WTC11 (cell line): ENCODE measurements at regions not wholly inside any gene's neighbourhood (a gene's known extent, or its start where the extent isn't known, plus 50 kb on each side); places are given as distances from the start of the nearest gene placed in this dataset.

Source experiments
- ATAC-seq: fragments of 200-7000 bp; cut with Tn5 transposase; 2 replicates; pipeline ENCODE4 v1.10.0; 2021; ENCODE audit warnings: mild to moderate bottlenecking, moderate library complexity
- CTCF ChIA-PET: fragments of 300-600 bp; sonication (Branson Sonifier 250); formaldehyde crosslinking; loops from one replicate; lab custom pipeline; 2021; ENCODE audit warnings: antibody characterized with exemption; lab: Charles Lee
- POLR2A ChIA-PET: fragments of 350-600 bp; sonication (Branson Sonifier 250); formaldehyde crosslinking; loops from one replicate; lab custom pipeline; 2021; ENCODE audit warnings: antibody characterized with exemption; lab: Charles Lee
- DNase-seq: peaks from one replicate; pipeline ENCODE4 v3.0.0; 2021; ENCODE audit warnings: low spot score
- H3K27ac Mint-ChIP-seq: 2 replicates; pipeline ENCODE4 v1.8.0; 2021; ENCODE audit warnings: mixed read lengths
- H3K27me3 Mint-ChIP-seq: 2 replicates; pipeline ENCODE4 v1.8.0; 2021; ENCODE audit warnings: low read depth, mild to moderate bottlenecking, moderate library complexity, mixed read lengths
- H3K36me3 Mint-ChIP-seq: 2 replicates; pipeline ENCODE4 v1.8.0; 2021; ENCODE audit warnings: mixed read lengths
- H3K4me1 Mint-ChIP-seq: 2 replicates; pipeline ENCODE4 v1.8.0; 2022; ENCODE audit warnings: mixed read lengths
- H3K4me3 Mint-ChIP-seq: 2 replicates; pipeline ENCODE4 v1.8.0; 2021; ENCODE audit warnings: mild to moderate bottlenecking, moderate library complexity, mixed read lengths
- H3K9me3 Mint-ChIP-seq: 2 replicates; pipeline ENCODE4 v1.8.0; 2021; ENCODE audit warnings: mixed read lengths
- CREM ChIP-seq: sonication (generic); formaldehyde crosslinking; IDR thresholded peaks from 2 replicates; pipeline ENCODE4 v1.8.1; 2022; ENCODE audit warnings: mild to moderate bottlenecking, missing genetic modification reagents, moderate library complexity
- ETV6 ChIP-seq: sonication (generic); formaldehyde crosslinking; IDR thresholded peaks from 2 replicates; pipeline ENCODE4 v1.8.1; 2022; ENCODE audit warnings: mild to moderate bottlenecking, missing genetic modification reagents
- FOXJ3 ChIP-seq: sonication (generic); formaldehyde crosslinking; IDR thresholded peaks from 2 replicates; pipeline ENCODE4 v1.9.0; 2021; ENCODE audit warnings: missing genetic modification reagents, mild to moderate bottlenecking, borderline replicate concordance
- GRHL2 ChIP-seq: fragments of 250-450 bp; sonication (Bioruptor Pico); IDR thresholded peaks from 2 replicates; pipeline ENCODE4 v1.8.0; 2022; ENCODE audit warnings: mild to moderate bottlenecking, moderate library complexity; ENCODE audit not compliant: insufficient replicate concordance, severe bottlenecking
- JUN ChIP-seq: sonication (generic); formaldehyde crosslinking; IDR thresholded peaks from 2 replicates; pipeline ENCODE4 v1.8.0; 2023; ENCODE audit warnings: mild to moderate bottlenecking, missing genetic modification reagents
- KAT7 ChIP-seq: sonication (generic); formaldehyde crosslinking; IDR thresholded peaks from 2 replicates; pipeline ENCODE4 v1.8.1; 2023; ENCODE audit warnings: missing genetic modification reagents, mild to moderate bottlenecking, borderline replicate concordance
- NR1H2 ChIP-seq: sonication (generic); formaldehyde crosslinking; IDR thresholded peaks from 2 replicates; pipeline ENCODE4 v1.9.0; 2021; ENCODE audit warnings: mild to moderate bottlenecking, moderate library complexity, missing genetic modification reagents
- RELA ChIP-seq: sonication (generic); formaldehyde crosslinking; IDR thresholded peaks from 2 replicates; pipeline ENCODE4 v1.8.1; 2022; ENCODE audit warnings: missing genetic modification reagents, mild to moderate bottlenecking, borderline replicate concordance
- SMAD4 ChIP-seq: sonication (generic); formaldehyde crosslinking; IDR thresholded peaks from 2 replicates; pipeline ENCODE4 v1.8.0; 2022; ENCODE audit warnings: mild to moderate bottlenecking, missing genetic modification reagents
- ZNF317 ChIP-seq: sonication (generic); formaldehyde crosslinking; IDR thresholded peaks from 2 replicates; pipeline ENCODE4 v1.8.1; 2023; ENCODE audit warnings: low read depth, mild to moderate bottlenecking, moderate library complexity, missing genetic modification reagents, borderline replicate concordance
- TF ChIP-seq, protein P1 (sequence below): fragments of 250-450 bp; sonication (Bioruptor Pico); IDR thresholded peaks from 2 replicates; pipeline ENCODE4 v1.9.0; 2021; ENCODE audit warnings: mild to moderate bottlenecking
- TF ChIP-seq, protein P2 (sequence below): sonication (generic); formaldehyde crosslinking; IDR thresholded peaks from 2 replicates; pipeline ENCODE4 v1.8.1; 2023; ENCODE audit warnings: mild to moderate bottlenecking, missing genetic modification reagents, moderate library complexity
- TF ChIP-seq, protein P3 (sequence below): sonication (generic); formaldehyde crosslinking; IDR thresholded peaks from 2 replicates; pipeline ENCODE4 v1.8.0; 2022; ENCODE audit warnings: mild to moderate bottlenecking, missing genetic modification reagents
- TF ChIP-seq, protein P4 (sequence below): fragments of 250-450 bp; sonication (Bioruptor Pico); IDR thresholded peaks from 2 replicates; pipeline ENCODE4 v2.1.2; 2022; ENCODE audit warnings: mild to moderate bottlenecking, moderate library complexity
- TF ChIP-seq, protein P5 (sequence below): fragments of 250-450 bp; sonication (Bioruptor Pico); IDR thresholded peaks from 2 replicates; pipeline ENCODE4 v1.9.0; 2021; ENCODE audit warnings: mild to moderate bottlenecking
- TF ChIP-seq, protein P6 (sequence below): sonication (generic); formaldehyde crosslinking; IDR thresholded peaks from 2 replicates; pipeline ENCODE4 v1.8.0; 2023; ENCODE audit warnings: missing genetic modification reagents
- TF ChIP-seq, protein P7 (sequence below): sonication (generic); formaldehyde crosslinking; IDR thresholded peaks from 2 replicates; pipeline ENCODE4 v1.8.1; 2023; ENCODE audit warnings: mild to moderate bottlenecking, missing genetic modification reagents

DNA sequence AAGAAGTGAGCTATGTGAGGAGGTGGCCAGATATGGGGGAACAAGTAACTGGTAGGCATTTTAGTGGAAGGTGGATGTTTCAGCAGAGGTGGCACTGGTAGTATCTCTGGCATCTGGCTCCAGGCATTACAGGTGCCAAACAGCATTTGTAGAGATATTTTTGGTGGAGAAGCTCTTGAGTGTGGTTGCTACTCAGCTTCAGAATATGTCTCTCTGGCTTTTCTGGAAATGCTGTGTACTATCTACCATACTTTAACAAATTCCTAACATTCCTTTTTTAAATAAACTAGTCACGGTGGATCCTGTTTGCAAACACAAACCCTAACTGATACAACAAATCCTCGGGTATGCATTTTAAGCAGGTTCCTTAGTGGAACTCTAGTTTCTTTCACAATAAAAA lies 128.0 kb downstream of the BARX2 start:
- ATAC-seq: no peak
- H3K4me3 Mint-ChIP-seq: no peak overlapping the region
- H3K27me3 Mint-ChIP-seq: no peaks in the 10 kb centered on the region
- POLR2A ChIA-PET: no interaction called here
- no peak for DNase-seq
- H3K9me3 Mint-ChIP-seq: peaks cover 13% of the 10 kb centered on the region
- no peak overlapping the region for H3K27ac Mint-ChIP-seq
- H3K36me3 Mint-ChIP-seq: 0 out of 2 replicates have a peak, but pooled peaks cover 3% of the 10 kb centered on the region
- CTCF ChIA-PET: no interaction called here
- TF ChIP-seq, protein P1, sequence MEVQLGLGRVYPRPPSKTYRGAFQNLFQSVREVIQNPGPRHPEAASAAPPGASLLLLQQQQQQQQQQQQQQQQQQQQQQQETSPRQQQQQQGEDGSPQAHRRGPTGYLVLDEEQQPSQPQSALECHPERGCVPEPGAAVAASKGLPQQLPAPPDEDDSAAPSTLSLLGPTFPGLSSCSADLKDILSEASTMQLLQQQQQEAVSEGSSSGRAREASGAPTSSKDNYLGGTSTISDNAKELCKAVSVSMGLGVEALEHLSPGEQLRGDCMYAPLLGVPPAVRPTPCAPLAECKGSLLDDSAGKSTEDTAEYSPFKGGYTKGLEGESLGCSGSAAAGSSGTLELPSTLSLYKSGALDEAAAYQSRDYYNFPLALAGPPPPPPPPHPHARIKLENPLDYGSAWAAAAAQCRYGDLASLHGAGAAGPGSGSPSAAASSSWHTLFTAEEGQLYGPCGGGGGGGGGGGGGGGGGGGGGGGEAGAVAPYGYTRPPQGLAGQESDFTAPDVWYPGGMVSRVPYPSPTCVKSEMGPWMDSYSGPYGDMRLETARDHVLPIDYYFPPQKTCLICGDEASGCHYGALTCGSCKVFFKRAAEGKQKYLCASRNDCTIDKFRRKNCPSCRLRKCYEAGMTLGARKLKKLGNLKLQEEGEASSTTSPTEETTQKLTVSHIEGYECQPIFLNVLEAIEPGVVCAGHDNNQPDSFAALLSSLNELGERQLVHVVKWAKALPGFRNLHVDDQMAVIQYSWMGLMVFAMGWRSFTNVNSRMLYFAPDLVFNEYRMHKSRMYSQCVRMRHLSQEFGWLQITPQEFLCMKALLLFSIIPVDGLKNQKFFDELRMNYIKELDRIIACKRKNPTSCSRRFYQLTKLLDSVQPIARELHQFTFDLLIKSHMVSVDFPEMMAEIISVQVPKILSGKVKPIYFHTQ: no peak
- no peak for TF ChIP-seq SMAD4 (CRISPR knock-in tag)
- TF ChIP-seq, protein P2, sequence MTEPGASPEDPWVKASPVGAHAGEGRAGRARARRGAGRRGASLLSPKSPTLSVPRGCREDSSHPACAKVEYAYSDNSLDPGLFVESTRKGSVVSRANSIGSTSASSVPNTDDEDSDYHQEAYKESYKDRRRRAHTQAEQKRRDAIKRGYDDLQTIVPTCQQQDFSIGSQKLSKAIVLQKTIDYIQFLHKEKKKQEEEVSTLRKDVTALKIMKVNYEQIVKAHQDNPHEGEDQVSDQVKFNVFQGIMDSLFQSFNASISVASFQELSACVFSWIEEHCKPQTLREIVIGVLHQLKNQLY (CRISPR knock-in tag): no peak
- TF ChIP-seq, protein P3, sequence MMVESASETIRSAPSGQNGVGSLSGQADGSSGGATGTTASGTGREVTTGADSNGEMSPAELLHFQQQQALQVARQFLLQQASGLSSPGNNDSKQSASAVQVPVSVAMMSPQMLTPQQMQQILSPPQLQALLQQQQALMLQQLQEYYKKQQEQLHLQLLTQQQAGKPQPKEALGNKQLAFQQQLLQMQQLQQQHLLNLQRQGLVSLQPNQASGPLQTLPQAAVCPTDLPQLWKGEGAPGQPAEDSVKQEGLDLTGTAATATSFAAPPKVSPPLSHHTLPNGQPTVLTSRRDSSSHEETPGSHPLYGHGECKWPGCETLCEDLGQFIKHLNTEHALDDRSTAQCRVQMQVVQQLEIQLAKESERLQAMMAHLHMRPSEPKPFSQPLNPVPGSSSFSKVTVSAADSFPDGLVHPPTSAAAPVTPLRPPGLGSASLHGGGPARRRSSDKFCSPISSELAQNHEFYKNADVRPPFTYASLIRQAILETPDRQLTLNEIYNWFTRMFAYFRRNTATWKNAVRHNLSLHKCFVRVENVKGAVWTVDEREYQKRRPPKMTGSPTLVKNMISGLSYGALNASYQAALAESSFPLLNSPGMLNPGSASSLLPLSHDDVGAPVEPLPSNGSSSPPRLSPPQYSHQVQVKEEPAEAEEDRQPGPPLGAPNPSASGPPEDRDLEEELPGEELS (CRISPR knock-in tag): no peak
- no peak for TF ChIP-seq NR1H2 (CRISPR knock-in tag)
- TF ChIP-seq, protein P4, sequence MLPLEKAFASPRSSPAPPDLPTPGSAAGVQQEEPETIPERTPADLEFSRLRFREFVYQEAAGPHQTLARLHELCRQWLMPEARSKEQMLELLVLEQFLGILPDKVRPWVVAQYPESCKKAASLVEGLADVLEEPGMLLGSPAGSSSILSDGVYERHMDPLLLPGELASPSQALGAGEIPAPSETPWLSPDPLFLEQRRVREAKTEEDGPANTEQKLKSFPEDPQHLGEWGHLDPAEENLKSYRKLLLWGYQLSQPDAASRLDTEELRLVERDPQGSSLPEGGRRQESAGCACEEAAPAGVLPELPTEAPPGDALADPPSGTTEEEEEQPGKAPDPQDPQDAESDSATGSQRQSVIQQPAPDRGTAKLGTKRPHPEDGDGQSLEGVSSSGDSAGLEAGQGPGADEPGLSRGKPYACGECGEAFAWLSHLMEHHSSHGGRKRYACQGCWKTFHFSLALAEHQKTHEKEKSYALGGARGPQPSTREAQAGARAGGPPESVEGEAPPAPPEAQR (CRISPR knock-in tag): no peak
- no peak for TF ChIP-seq FOXJ3
- TF ChIP-seq, protein P5, sequence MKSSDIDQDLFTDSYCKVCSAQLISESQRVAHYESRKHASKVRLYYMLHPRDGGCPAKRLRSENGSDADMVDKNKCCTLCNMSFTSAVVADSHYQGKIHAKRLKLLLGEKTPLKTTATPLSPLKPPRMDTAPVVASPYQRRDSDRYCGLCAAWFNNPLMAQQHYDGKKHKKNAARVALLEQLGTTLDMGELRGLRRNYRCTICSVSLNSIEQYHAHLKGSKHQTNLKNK: no peak
- TF ChIP-seq, protein P6, sequence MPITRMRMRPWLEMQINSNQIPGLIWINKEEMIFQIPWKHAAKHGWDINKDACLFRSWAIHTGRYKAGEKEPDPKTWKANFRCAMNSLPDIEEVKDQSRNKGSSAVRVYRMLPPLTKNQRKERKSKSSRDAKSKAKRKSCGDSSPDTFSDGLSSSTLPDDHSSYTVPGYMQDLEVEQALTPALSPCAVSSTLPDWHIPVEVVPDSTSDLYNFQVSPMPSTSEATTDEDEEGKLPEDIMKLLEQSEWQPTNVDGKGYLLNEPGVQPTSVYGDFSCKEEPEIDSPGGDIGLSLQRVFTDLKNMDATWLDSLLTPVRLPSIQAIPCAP (CRISPR knock-in tag): no peak
- TF ChIP-seq KAT7: no peak
- no peaks in the 10 kb centered on the region for H3K4me1 Mint-ChIP-seq

DNA sequence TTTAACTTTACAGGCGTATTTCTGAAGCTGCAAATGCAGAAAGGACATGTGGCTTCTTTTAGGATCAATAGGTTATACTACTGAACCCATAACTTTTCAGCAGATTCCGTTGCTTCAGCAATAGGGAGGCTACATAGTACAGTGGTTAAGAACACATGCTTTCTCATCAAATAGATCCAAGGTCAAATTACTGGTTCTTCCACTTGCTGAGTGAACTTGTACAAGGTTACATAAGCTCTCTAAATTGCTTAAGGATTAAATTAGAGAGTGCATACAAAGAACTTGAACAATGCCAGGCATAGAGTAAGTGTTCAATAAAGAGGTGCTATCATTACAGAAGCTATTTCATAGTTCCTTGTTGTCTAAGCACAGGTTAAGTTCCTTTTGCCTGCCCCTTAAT lies 129.6 kb downstream of the BARX2 start:
- ChIA-PET CTCF (no interaction called here), POLR2A (no interaction called here)
- Mint-ChIP-seq H3K4me1 (no peaks in the 10 kb centered on the region), H3K27ac (no peak overlapping the region), H3K4me3 (no peak overlapping the region), H3K27me3 (0 out of 2 replicates have a peak, but pooled peaks cover 1% of the 10 kb centered on the region), H3K36me3 (0 out of 2 replicates have a peak, but pooled peaks cover 3% of the 10 kb centered on the region), H3K9me3 (peaks cover 16% of the 10 kb centered on the region)
- TF ChIP-seq ZNF317 (CRISPR knock-in tag) (no peak), CREM (CRISPR knock-in tag) (no peak), NR1H2 (CRISPR knock-in tag) (no peak), JUN (CRISPR knock-in tag) (no peak), GRHL2 (CRISPR knock-in tag) (no peak), RELA (no peak), ETV6 (CRISPR knock-in tag) (no peak)
- TF ChIP-seq, protein P6 (CRISPR knock-in tag): no peak
- TF ChIP-seq, protein P7, sequence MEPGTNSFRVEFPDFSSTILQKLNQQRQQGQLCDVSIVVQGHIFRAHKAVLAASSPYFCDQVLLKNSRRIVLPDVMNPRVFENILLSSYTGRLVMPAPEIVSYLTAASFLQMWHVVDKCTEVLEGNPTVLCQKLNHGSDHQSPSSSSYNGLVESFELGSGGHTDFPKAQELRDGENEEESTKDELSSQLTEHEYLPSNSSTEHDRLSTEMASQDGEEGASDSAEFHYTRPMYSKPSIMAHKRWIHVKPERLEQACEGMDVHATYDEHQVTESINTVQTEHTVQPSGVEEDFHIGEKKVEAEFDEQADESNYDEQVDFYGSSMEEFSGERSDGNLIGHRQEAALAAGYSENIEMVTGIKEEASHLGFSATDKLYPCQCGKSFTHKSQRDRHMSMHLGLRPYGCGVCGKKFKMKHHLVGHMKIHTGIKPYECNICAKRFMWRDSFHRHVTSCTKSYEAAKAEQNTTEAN (CRISPR knock-in tag): no peak
- ATAC-seq (no peak), DNase-seq (no peak)
